ENCODE measurements at regions not wholly inside any gene's neighbourhood (a gene's known extent, or its start where the extent isn't known, plus 50 kb on each side); places are given as distances from the start of the nearest gene placed in this dataset.

GRCh38 chr4:91795947-91796346 is 507.8 kb upstream of the GRID2 start:
- Histone ChIP-seq H3K27ac (no peak overlapping the region), H3K9me3 (no peaks in the 10 kb centered on the region), H3K4me3 (no peak overlapping the region), H3K27me3 (no peaks in the 10 kb centered on the region), H3K36me3 (no peaks in the 10 kb centered on the region), H3K4me1 (no peaks in the 10 kb centered on the region)
- WGBS (ENCODE audit: insufficient coverage, low coverage, low lambda C conversion rate, missing lambda C conversion rate), result 74% methylated on average over 1 of the region's 1 CpG
- intact Hi-C loops (cut with DNase I), result no loop called here
- TF ChIP-seq POLR2A (IDR thresholded peaks at IDR 0.05), result no peak
- no peak for TF ChIP-seq CTCF (IDR thresholded peaks at IDR 0.05)
- DNase-seq, result no peak
- no peak for ATAC-seq

- WGBS (ENCODE audit: insufficient coverage, low coverage, low lambda C conversion rate, missing lambda C conversion rate), result 57% methylated on average over 1 of the region's 1 CpG
- no peak for DNase-seq
- no peak for ATAC-seq
- Histone ChIP-seq H3K9me3 (no peaks in the 10 kb centered on the region), H3K36me3 (no peaks in the 10 kb centered on the region), H3K4me1 (no peaks in the 10 kb centered on the region), H3K27ac (no peak overlapping the region), H3K27me3 (no peaks in the 10 kb centered on the region), H3K4me3 (no peak overlapping the region)
- TF ChIP-seq POLR2A (IDR thresholded peaks at IDR 0.05) (no peak), CTCF (IDR thresholded peaks at IDR 0.05) (no peak)
- intact Hi-C loops (cut with DNase I), result no loop called here
These were observed 491.4 kb upstream of the GRID2 start for GRCh38 chr4:91812319-91812718.

- H3K27ac ChIP-seq, result no peak overlapping the region
- no peaks in the 10 kb centered on the region for H3K9me3 ChIP-seq
- ATAC-seq, result no peak
- intact Hi-C loops (cut with DNase I), result no loop called here
- 42% methylated on average over 1 of the region's 1 CpG for WGBS (ENCODE audit: insufficient coverage, low coverage, low lambda C conversion rate, missing lambda C conversion rate)
- TF ChIP-seq CTCF (IDR thresholded peaks at IDR 0.05), result no peak
- TF ChIP-seq POLR2A (IDR thresholded peaks at IDR 0.05), result no peak
- no peak for DNase-seq
- H3K27me3 ChIP-seq, result no peaks in the 10 kb centered on the region
- H3K4me3 ChIP-seq, result no peak overlapping the region
- no peaks in the 10 kb centered on the region for H3K4me1 ChIP-seq
- H3K36me3 ChIP-seq, result no peaks in the 10 kb centered on the region
These were observed 479.0 kb upstream of the GRID2 start for GRCh38 chr4:91824773-91825172.

- DNase-seq (no peak), ATAC-seq (no peak)
- Histone ChIP-seq H3K4me1 (no peaks in the 10 kb centered on the region), H3K36me3 (no peaks in the 10 kb centered on the region), H3K27me3 (no peaks in the 10 kb centered on the region), H3K27ac (no peak overlapping the region), H3K4me3 (no peak overlapping the region), H3K9me3 (no peaks in the 10 kb centered on the region)
- 63% methylated on average over 2 of the region's 2 CpGs for WGBS (ENCODE audit: insufficient coverage, low coverage, low lambda C conversion rate, missing lambda C conversion rate)
- intact Hi-C loops (cut with DNase I), result no loop called here
- TF ChIP-seq POLR2A (IDR thresholded peaks at IDR 0.05), result no peak
- no peak for TF ChIP-seq CTCF (IDR thresholded peaks at IDR 0.05)
These were observed 477.6 kb upstream of the GRID2 start for GRCh38 chr4:91826186-91826585.

- H3K4me3 ChIP-seq, result no peak overlapping the region
- no peaks in the 10 kb centered on the region for H3K36me3 ChIP-seq
- DNase-seq (no peak), ATAC-seq (no peak)
- intact Hi-C loops (cut with DNase I), result no loop called here
- H3K4me1 ChIP-seq, result no peaks in the 10 kb centered on the region
- no peaks in the 10 kb centered on the region for H3K9me3 ChIP-seq
- H3K27me3 ChIP-seq, result no peaks in the 10 kb centered on the region
- no peak overlapping the region for H3K27ac ChIP-seq
- no peak for TF ChIP-seq CTCF (IDR thresholded peaks at IDR 0.05)
- TF ChIP-seq POLR2A (IDR thresholded peaks at IDR 0.05), result no peak
These were observed 475.9 kb upstream of the GRID2 start for GRCh38 chr4:91827914-91828313.
